Spleen (tissue), 7 donors: ENCODE measurements at regions not wholly inside any gene's neighbourhood (a gene's known extent, or its start where the extent isn't known, plus 50 kb on each side); places are given as distances from the start of the nearest gene placed in this dataset.

Source experiments
- POLR2A ChIP-seq, 3 donors: fragments of 450-650 bp; IDR thresholded peaks; one replicate each; pipeline ENCODE4 v1.5.1; 2017; ENCODE audit warnings: antibody characterized with exemption in 3 of 3, mild to moderate bottlenecking in 1 of 3
- POLR2AphosphoS5 ChIP-seq, 3 donors: sonication (generic); formaldehyde crosslinking; IDR thresholded peaks; one replicate each; pipeline ENCODE4 v1.5.1; 2017; ENCODE audit warnings: antibody characterized with exemption in 3 of 3
- TF ChIP-seq, protein P1 (sequence below), 11 experiments: fragments of 200-600 bp in 7 of 11; fragments of 450-650 bp in 4 of 11; sonication (generic) in 4 of 11; IDR thresholded peaks in 8 of 11; conservative IDR thresholded peaks in 3 of 11; 1 replicate in 7 of 11; 2 replicates in 4 of 11; pipeline versions ENCODE4 v1.4.0 to v1.8.0; 2016 to 2021; ENCODE audit warnings: antibody characterized with exemption in 11 of 11, inconsistent platforms in 4 of 11, mild to moderate bottlenecking in 1 of 11
- donor health status: DM: no; HTN: no; CAD: no; lungs with moderate emphysema.
- donor health status: DM: no; HTN: no; CAD: no.
- donor health status: DM: no; HTN: no; CAD: no.

DNA sequence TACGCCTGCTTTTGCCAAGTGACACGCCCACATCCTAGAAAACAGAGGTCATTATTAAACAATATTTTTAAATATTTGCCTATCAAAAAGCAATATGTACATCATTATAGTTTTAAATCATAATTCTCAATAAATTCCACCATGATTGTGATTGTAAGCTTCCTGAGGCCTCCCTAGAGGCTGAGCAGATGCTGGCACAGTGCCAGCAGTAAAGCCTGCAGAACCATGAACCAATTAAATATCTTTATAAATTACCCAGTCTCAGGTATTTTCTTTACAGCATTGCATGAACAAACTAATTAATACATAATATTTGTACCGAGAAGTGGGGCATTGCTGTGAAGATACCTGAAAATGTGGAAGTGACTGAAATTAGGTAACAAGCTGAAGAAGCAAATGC, 174.7 kb upstream of the TMEM196 start:
- TF ChIP-seq, protein P1, sequence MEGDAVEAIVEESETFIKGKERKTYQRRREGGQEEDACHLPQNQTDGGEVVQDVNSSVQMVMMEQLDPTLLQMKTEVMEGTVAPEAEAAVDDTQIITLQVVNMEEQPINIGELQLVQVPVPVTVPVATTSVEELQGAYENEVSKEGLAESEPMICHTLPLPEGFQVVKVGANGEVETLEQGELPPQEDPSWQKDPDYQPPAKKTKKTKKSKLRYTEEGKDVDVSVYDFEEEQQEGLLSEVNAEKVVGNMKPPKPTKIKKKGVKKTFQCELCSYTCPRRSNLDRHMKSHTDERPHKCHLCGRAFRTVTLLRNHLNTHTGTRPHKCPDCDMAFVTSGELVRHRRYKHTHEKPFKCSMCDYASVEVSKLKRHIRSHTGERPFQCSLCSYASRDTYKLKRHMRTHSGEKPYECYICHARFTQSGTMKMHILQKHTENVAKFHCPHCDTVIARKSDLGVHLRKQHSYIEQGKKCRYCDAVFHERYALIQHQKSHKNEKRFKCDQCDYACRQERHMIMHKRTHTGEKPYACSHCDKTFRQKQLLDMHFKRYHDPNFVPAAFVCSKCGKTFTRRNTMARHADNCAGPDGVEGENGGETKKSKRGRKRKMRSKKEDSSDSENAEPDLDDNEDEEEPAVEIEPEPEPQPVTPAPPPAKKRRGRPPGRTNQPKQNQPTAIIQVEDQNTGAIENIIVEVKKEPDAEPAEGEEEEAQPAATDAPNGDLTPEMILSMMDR (IDR thresholded peaks at IDR 0.05 in 8 of 11, conservative IDR thresholded peaks at IDR 0.05 in 3 of 11) = no peak
- TF ChIP-seq POLR2A (IDR thresholded peaks at IDR 0.05) = no peak
- TF ChIP-seq POLR2AphosphoS5 (IDR thresholded peaks at IDR 0.05) = no peak
